K562 (cell line): ENCODE measurements at regions not wholly inside any gene's neighbourhood (a gene's known extent, or its start where the extent isn't known, plus 50 kb on each side); places are given as distances from the start of the nearest gene placed in this dataset.

Experiments
- ATAC-seq: fragments of 200-7000 bp; cut with Tn5 transposase; 3 replicates; pipeline ENCODE4 v1.9.1; 2020; ENCODE audit warnings: moderate library complexity
- BruUV-seq: library from RNA; stranded (reverse); fragments of 400-500 nt; replicated peaks from 2 replicates; lab custom pipeline; 2021; lab: Mats Ljungman, UMichigan
- CTCF ChIA-PET: fragments of 300-600 bp; formaldehyde crosslinking; extraction: SDS; loops from one replicate; lab custom pipeline; 2021; ENCODE audit warnings: low intra/inter-chr PET ratio; lab: Yijun Ruan, JAX
- POLR2A ChIA-PET: fragments of 300-600, 350-650 bp; sonication (Branson Sonifier 250); formaldehyde crosslinking; extraction: SDS; loops from one replicate; lab custom pipeline; 2021; ENCODE audit warnings: antibody characterized with exemption, inconsistent platforms; lab: Yijun Ruan, JAX
- DNase-seq, 4 experiments: peaks; one replicate each; pipeline versions ENCODE4 v3.0.0 to v3.0.0-alpha.2; 2011 to 2018; ENCODE audit warnings: low spot score in 3 of 4, mixed read lengths in 3 of 4; ENCODE audit errors: extremely low read depth in 1 of 4
- FAIRE-seq: peaks from 2 replicates; lab custom pipeline; 2011; peaks lifted over from hg19 to GRCh38; lab: Jason Lieb, UNC
- H2AFZ ChIP-seq: 2 replicates; pipeline ENCODE4 v1.6.0; 2011; ENCODE audit warnings: low read depth, low read length, control low read depth, inconsistent platforms
- H3K27ac ChIP-seq: fragments of 200-600 bp; 3 replicates; pipeline ENCODE4 v1.8.0; 2011; ENCODE audit warnings: low read depth, mild to moderate bottlenecking, control low read depth, inconsistent platforms, low read length, moderate library complexity, mixed read lengths; ENCODE audit errors: extremely low read depth
- H3K27me3 ChIP-seq, 2 experiments: fragments of 300-600 bp in 1 of 2; 2 replicates in 1 of 2; 3 replicates in 1 of 2; pipeline versions ENCODE4 v1.6.0 to v1.8.0; 2011; ENCODE audit warnings: inconsistent platforms in 2 of 2, low read length in 2 of 2, mild to moderate bottlenecking in 1 of 2, mixed read lengths in 1 of 2, moderate library complexity in 1 of 2; ENCODE audit not compliant: control insufficient read depth in 2 of 2, insufficient read depth in 2 of 2
- H3K36me3 ChIP-seq: fragments of 300-600 bp; 3 replicates; pipeline ENCODE4 v1.8.0; 2011; ENCODE audit warnings: mild to moderate bottlenecking, low read length, inconsistent platforms; ENCODE audit not compliant: control insufficient read depth, insufficient read depth
- H3K4me1 ChIP-seq, 2 experiments: fragments of 200-600 bp in 1 of 2; replicated peaks in 1 of 2; 2 replicates in 1 of 2; 3 replicates in 1 of 2; pipeline versions ENCODE4 v1.5.1 to v1.8.0; 2011; ENCODE audit warnings: inconsistent platforms in 2 of 2, low read length in 2 of 2, mild to moderate bottlenecking in 1 of 2, mixed read lengths in 1 of 2, moderate library complexity in 1 of 2; ENCODE audit not compliant: control insufficient read depth in 2 of 2, insufficient read depth in 2 of 2
- H3K4me2 ChIP-seq: 2 replicates; pipeline ENCODE4 v1.6.1; 2011; ENCODE audit warnings: low read length, control low read depth, inconsistent platforms, mixed read lengths; ENCODE audit not compliant: insufficient read depth
- H3K4me3 ChIP-seq: fragments of 200-600 bp; sonication (generic), shearing (Covaris generic); 2 replicates; pipeline ENCODE4 v1.5.1; 2016; ENCODE audit warnings: control low read depth, inconsistent platforms
- H3K79me2 ChIP-seq: fragments of 200-600 bp; 3 replicates; pipeline ENCODE4 v1.8.0; 2011; ENCODE audit warnings: low read length, inconsistent platforms; ENCODE audit not compliant: control insufficient read depth, insufficient read depth
- H3K9ac ChIP-seq, 2 experiments: 2 replicates each; pipeline versions ENCODE4 v1.6.0 to v1.6.1; 2011; ENCODE audit warnings: low read depth in 2 of 2, low read length in 2 of 2, control low read depth in 1 of 2, inconsistent platforms in 1 of 2, mild to moderate bottlenecking in 1 of 2, mixed read lengths in 1 of 2; ENCODE audit not compliant: insufficient read depth in 1 of 2
- H3K9me1 ChIP-seq: one replicate; pipeline ENCODE4 v1.6.0; 2011; ENCODE audit warnings: inconsistent platforms, mild to moderate bottlenecking, low read length, moderate library complexity; ENCODE audit not compliant: control insufficient read depth, insufficient read depth
- H3K9me3 ChIP-seq: replicated peaks from 2 replicates; pipeline ENCODE4 v1.5.1; 2011; ENCODE audit warnings: low read depth, low read length, inconsistent platforms; ENCODE audit not compliant: control insufficient read depth, insufficient read depth
- H4K20me1 ChIP-seq: replicated peaks from 2 replicates; pipeline ENCODE4 v1.6.1; 2011; ENCODE audit warnings: low read length, inconsistent platforms, mixed read lengths; ENCODE audit not compliant: control insufficient read depth, insufficient read depth
- E2F4 ChIP-seq: sonication (generic); formaldehyde crosslinking; IDR thresholded peaks from 2 replicates; pipeline ENCODE4 v1.8.0; 2022; ENCODE audit warnings: mild to moderate bottlenecking, low read depth, missing genetic modification reagents
- ETV1 ChIP-seq: fragments of 450-650 bp; conservative IDR thresholded peaks from 2 replicates; pipeline ENCODE4 v1.6.1; 2016; ENCODE audit warnings: missing genetic modification characterization, control low read depth, low read depth, missing compliant biosample characterization
- MAZ ChIP-seq, 2 experiments: fragments of 450-650 bp in 1 of 2; sonication (generic) in 1 of 2; formaldehyde crosslinking; IDR thresholded peaks in 1 of 2; conservative IDR thresholded peaks in 1 of 2; 2 replicates each; pipeline versions ENCODE4 v1.4.0 to v1.5.0; 2020; ENCODE audit warnings: mild to moderate bottlenecking in 1 of 2, missing genetic modification reagents in 1 of 2
- NFE2L1 ChIP-seq: fragments of 450-650 bp; IDR thresholded peaks from 2 replicates; pipeline ENCODE4 v1.6.1; 2016; ENCODE audit warnings: missing genetic modification characterization, low read depth, mild to moderate bottlenecking, missing compliant biosample characterization, moderate library complexity, borderline replicate concordance
- XRCC4 ChIP-seq: IDR thresholded peaks from one replicate; pipeline ENCODE4 v1.6.1; 2011; ENCODE audit not compliant: insufficient read depth, insufficient read length; ENCODE audit errors: extremely low read depth
- ZNF3 ChIP-seq: fragments of 250-450 bp; sonication (Bioruptor Pico); IDR thresholded peaks from 2 replicates; pipeline ENCODE4 v1.5.0; 2021; ENCODE audit warnings: mild to moderate bottlenecking, moderate library complexity
- WGBS: fragments of 100-300 bp; shearing (Covaris generic); methylation state at CpG from one replicate; pipeline ENCODE4 v1.1.6; 2016; ENCODE audit warnings: low coverage, mixed read lengths; ENCODE audit not compliant: insufficient coverage; ENCODE audit errors: missing lambda C conversion rate; 5-methylcytosine and 5-hydroxymethylcytosine counted together
- in situ Hi-C: fragments of 300-500 bp; cut with MboI; formaldehyde crosslinking; loops from 4 replicates; pipeline ENCODE4 v1.15.0; 2018; ENCODE audit warnings: inconsistent platforms, mixed read lengths
- intact Hi-C: fragments of 100-400 bp; cut with micrococcal nuclease; formaldehyde crosslinking; loops from 2 replicates; pipeline ENCODE4 v1.14.2; 2022
- TF ChIP-seq, protein P1 (sequence below): fragments of 250-450 bp; sonication (Bioruptor Pico); IDR thresholded peaks from 2 replicates; pipeline ENCODE4 v1.5.1; 2021; ENCODE audit warnings: mild to moderate bottlenecking

DNA sequence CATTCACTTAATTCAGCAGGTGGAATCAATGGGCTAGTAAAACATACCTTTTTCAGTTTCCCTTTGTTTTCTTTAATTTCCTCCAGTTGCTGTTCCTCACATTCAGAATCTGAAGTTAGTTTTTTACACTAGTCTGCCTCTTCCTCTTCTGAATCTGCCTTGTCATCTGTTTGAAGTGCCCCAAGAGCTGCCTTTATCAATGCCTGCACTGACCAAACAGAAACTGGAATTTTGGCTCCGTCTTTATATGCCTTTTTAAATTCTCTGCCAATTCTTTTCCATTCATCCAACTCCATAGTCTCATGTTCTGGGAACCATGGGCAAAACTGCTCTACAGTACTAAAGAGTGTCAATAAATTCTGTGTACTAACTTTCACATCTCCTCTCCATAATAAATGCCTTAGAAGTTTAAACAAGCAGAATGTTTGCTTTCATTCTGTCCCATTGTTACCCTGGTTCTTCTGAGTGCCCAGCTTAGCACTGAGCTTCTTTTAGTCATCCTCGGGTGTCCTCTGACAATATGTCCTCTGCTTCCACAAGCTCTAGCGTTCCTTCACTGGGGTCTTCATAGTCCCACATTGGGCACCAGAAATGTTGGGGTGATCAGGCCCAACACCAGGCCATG, 154.2 kb downstream of the ZNF486 start:
- H3K9me3 ChIP-seq: no peaks in the 10 kb centered on the region

More for the DNA sequence above, 154.2 kb downstream of the ZNF486 start:
- Histone ChIP-seq H3K4me1 (no peaks in the 10 kb centered on the region), H3K36me3 (no peaks in the 10 kb centered on the region), H3K27ac (no peak overlapping the region)
- POLR2A ChIA-PET: no interaction called here
- TF ChIP-seq NFE2L1 (no peak), ETV1 (tag) (no peak), ZNF3 (CRISPR knock-in tag) (no peak), XRCC4 (no peak), MAZ (CRISPR knock-in tag; conservative IDR thresholded peaks at IDR 0.05 in 1 of 2, IDR thresholded peaks at IDR 0.05 in 1 of 2) (no peak), E2F4 (CRISPR knock-in tag) (no peak)
- TF ChIP-seq, protein P1, sequence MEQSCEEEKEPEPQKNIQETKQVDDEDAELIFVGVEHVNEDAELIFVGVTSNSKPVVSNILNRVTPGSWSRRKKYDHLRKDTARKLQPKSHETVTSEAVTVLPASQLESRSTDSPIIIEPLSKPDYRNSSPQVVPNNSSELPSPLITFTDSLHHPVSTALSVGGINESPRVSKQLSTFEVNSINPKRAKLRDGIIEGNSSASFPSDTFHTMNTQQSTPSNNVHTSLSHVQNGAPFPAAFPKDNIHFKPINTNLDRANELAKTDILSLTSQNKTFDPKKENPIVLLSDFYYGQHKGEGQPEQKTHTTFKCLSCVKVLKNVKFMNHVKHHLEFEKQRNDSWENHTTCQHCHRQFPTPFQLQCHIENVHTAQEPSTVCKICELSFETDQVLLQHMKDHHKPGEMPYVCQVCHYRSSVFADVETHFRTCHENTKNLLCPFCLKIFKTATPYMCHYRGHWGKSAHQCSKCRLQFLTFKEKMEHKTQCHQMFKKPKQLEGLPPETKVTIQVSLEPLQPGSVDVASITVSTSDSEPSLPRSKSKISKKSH (CRISPR knock-in tag): no peak
- TF ChIP-seq, all 486 proteins: peak for 0
- no peak overlapping the region for H3K4me3 ChIP-seq
- no peaks in the 10 kb centered on the region for H4K20me1 ChIP-seq
- DNase-seq: no peak
- H3K27me3 ChIP-seq: no peaks in the 10 kb centered on the region
- H3K9ac ChIP-seq: no peak overlapping the region
- no peaks in the 10 kb centered on the region for H3K9me1 ChIP-seq
- no peak overlapping the region for H2AFZ ChIP-seq
- H3K79me2 ChIP-seq: no peaks in the 10 kb centered on the region
- ATAC-seq: no peak
- intact Hi-C loops (no loop called here), in situ Hi-C loops (no loop called here)
- CTCF ChIA-PET: no interaction called here
- H3K4me2 ChIP-seq: no peak overlapping the region
- no peak for FAIRE-seq
- 0% methylated on average over 3 of the region's 3 CpGs for WGBS
- no TSS peak for BruUV-seq
